Activated T-cell treated with anti-CD3 and anti-CD28 coated beads, Interleukin-2, amount 50 U/mL, for 24 hours (primary cell): ENCODE measurements at regions not wholly inside any gene's neighbourhood (a gene's known extent, or its start where the extent isn't known, plus 50 kb on each side); places are given as distances from the start of the nearest gene placed in this dataset.

Source experiments
- DNase-seq: peaks from one replicate; pipeline ENCODE4 v3.0.0-alpha.2; 2020
- H3K27ac Mint-ChIP-seq: 2 replicates; pipeline ENCODE4 v1.8.0; 2020; ENCODE audit warnings: mild to moderate bottlenecking, mixed read lengths
- H3K27me3 Mint-ChIP-seq: 2 replicates; pipeline ENCODE4 v1.8.0; 2020; ENCODE audit warnings: mixed read lengths
- H3K36me3 Mint-ChIP-seq: 2 replicates; pipeline ENCODE4 v1.8.0; 2020; ENCODE audit warnings: low read depth, mixed read lengths
- H3K4me1 Mint-ChIP-seq: 2 replicates; pipeline ENCODE4 v1.8.0; 2020; ENCODE audit warnings: low read depth, mixed read lengths
- H3K4me3 Mint-ChIP-seq: 2 replicates; pipeline ENCODE4 v1.8.0; 2020; ENCODE audit warnings: mild to moderate bottlenecking, moderate library complexity, mixed read lengths
- H3K9me3 Mint-ChIP-seq: 2 replicates; pipeline ENCODE4 v1.8.0; 2020; ENCODE audit warnings: mixed read lengths

DNA sequence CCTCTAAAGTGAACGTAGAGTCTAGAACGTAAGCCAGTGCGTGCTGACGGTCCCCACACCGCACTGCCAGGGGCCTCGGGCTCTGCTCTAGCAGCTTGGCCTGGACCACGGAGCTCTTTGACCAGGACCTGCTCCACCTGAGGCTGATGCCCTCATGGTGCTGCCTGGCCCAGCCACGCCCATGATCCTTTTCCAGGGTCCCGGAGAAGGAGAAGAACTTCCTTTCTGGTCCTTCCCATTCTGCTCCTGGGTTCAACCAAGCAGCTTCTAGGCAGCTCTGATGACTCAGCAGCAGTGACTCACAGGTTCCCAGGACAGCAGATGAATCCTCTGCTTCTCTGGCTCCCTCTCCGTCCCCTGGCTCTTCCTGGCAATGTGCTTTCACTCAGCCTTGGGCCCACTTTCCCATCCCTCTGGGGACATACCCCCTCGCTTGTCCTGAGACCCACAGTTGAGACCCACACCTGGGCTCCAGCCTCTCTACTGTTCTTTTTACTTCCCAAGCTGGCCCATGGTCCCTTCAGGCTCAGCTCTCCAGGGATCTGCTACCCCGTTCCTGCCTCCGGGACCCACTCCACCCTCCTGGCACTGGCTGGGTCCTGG lies 246.3 kb upstream of the RAB4A start:
- Mint-ChIP-seq H3K27ac (no peak overlapping the region), H3K4me3 (no peak overlapping the region), H3K27me3 (no peaks in the 10 kb centered on the region), H3K36me3 (no peaks in the 10 kb centered on the region), H3K9me3 (no peaks in the 10 kb centered on the region), H3K4me1 (peaks cover 15% of the 10 kb centered on the region)
- peak; percentile 32 for DNase-seq

- DNase-seq: no peak
- no peaks in the 10 kb centered on the region for H3K27me3 Mint-ChIP-seq
- no peaks in the 10 kb centered on the region for H3K36me3 Mint-ChIP-seq
- H3K9me3 Mint-ChIP-seq: no peaks in the 10 kb centered on the region
- H3K4me3 Mint-ChIP-seq: no peak overlapping the region
- peaks cover 15% of the 10 kb centered on the region for H3K4me1 Mint-ChIP-seq
- H3K27ac Mint-ChIP-seq: no peak overlapping the region
Measured at GRCh38 chr1:229025576-229025975, 245.3 kb upstream of the RAB4A start.

DNA sequence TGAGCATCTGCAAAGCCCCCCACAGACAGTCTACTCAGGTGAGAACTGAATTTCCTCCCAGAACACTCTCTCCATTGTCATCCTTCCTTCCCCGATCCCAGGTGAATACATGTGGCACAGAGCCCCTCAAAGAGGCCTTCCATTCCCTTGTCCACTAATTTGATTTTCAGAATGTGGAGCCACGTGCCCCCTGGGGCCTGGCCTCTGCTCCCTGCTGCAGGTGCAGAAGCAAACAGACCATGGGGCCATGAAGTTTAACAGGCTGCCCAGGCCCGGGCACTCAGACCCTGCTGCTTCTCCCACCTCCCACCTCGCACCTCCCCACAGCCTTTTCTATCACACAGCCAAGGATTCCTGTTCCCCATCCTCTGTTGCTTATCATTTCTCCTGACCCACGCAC lies 243.8 kb upstream of the RAB4A start:
- peaks cover 15% of the 10 kb centered on the region for H3K4me1 Mint-ChIP-seq
- DNase-seq: no peak
- peak overlapping the region; percentile 88 for H3K27ac Mint-ChIP-seq
- H3K36me3 Mint-ChIP-seq: no peaks in the 10 kb centered on the region
- peak overlapping the region; percentile 58 for H3K4me3 Mint-ChIP-seq
- H3K9me3 Mint-ChIP-seq: no peaks in the 10 kb centered on the region
- H3K27me3 Mint-ChIP-seq: no peaks in the 10 kb centered on the region

- Mint-ChIP-seq H3K27me3 (no peaks in the 10 kb centered on the region), H3K27ac (peak overlapping the region; percentile 88), H3K4me3 (peak overlapping the region; percentile 58), H3K4me1 (peaks cover 18% of the 10 kb centered on the region), H3K36me3 (no peaks in the 10 kb centered on the region), H3K9me3 (no peaks in the 10 kb centered on the region)
- DNase-seq: peak; percentile 50
Measured at GRCh38 chr1:229027622-229028182, 243.2 kb upstream of the RAB4A start.

GRCh38 chr1:229028544-229028943 lies 242.4 kb upstream of the RAB4A start:
- Mint-ChIP-seq H3K27ac (no peak overlapping the region), H3K27me3 (no peaks in the 10 kb centered on the region), H3K4me3 (no peak overlapping the region), H3K36me3 (no peaks in the 10 kb centered on the region), H3K4me1 (peaks cover 24% of the 10 kb centered on the region), H3K9me3 (no peaks in the 10 kb centered on the region)
- no peak for DNase-seq

DNA sequence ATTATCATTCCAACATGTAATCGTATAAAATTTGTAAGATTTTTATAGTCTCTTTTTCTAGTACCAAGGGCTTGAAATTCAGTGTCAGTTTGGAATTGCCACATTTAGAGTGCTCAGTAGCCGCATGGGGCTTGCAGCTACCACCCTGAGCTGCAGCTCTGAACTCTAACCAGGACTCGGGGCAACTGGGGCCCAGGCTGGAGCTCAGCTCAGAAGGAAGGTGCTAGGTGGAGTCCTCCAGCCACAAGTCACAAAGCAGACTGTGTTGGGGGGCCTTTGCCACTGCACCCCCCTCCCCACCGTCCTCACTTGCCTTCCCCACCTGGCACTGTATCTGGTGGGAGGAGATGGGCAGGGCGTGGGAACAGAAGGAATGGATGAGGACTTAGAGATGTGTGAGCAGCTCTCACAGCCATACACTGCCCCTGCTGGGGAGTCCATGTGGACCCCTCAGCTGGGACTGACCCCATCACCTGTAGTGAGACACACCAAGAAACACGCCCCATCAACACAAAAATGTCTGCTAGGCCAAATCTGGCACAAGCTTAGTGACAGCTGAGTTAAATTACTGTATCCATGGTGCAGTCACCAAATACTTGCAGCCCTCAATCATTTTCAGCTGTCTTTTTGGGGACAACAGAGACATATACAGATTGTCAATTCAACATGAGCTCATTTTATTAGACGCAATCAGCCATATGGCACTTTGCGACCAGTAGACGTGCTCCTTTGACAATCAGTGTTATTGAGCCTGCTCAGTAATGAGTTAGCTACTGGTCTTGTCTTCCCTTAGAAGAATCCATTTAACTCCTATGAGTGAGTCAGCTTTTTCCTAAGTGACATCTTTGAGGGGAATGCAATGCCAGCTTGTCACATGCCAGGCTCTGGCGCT lies 241.7 kb upstream of the RAB4A start:
- no peak overlapping the region for H3K27ac Mint-ChIP-seq
- DNase-seq: no peak
- H3K4me3 Mint-ChIP-seq: no peak overlapping the region
- H3K27me3 Mint-ChIP-seq: no peaks in the 10 kb centered on the region
- H3K9me3 Mint-ChIP-seq: no peaks in the 10 kb centered on the region
- H3K4me1 Mint-ChIP-seq: peaks cover 28% of the 10 kb centered on the region
- no peaks in the 10 kb centered on the region for H3K36me3 Mint-ChIP-seq

- Mint-ChIP-seq H3K9me3 (no peaks in the 10 kb centered on the region), H3K4me1 (peaks cover 29% of the 10 kb centered on the region), H3K36me3 (no peaks in the 10 kb centered on the region), H3K27ac (no peak overlapping the region), H3K4me3 (no peak overlapping the region), H3K27me3 (no peaks in the 10 kb centered on the region)
- no peak for DNase-seq
Measured at GRCh38 chr1:229029879-229030235, 241.1 kb upstream of the RAB4A start.

DNA sequence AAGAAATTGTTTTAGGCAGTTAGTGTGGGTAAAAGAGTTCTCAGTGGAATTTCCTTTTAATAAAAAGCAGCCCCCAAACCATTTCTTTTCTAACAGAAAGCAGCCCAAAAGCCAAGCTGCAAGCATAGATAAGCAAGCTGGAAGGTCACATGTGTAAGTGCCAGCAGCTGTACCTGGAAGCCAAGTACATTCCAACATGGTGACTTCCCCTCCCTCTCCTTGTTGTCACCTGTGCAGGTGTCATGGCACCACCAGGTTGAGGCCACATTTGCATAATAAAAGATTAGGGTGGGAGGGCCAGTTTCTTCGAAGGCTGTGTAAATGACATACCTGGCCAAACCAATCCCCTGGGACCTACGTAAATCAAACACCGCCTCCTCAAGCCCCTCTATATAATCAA lies 240.3 kb upstream of the RAB4A start:
- Mint-ChIP-seq H3K27me3 (no peaks in the 10 kb centered on the region), H3K9me3 (no peaks in the 10 kb centered on the region), H3K27ac (no peak overlapping the region), H3K4me1 (peaks cover 35% of the 10 kb centered on the region), H3K36me3 (no peaks in the 10 kb centered on the region), H3K4me3 (no peak overlapping the region)
- DNase-seq: no peak

DNA sequence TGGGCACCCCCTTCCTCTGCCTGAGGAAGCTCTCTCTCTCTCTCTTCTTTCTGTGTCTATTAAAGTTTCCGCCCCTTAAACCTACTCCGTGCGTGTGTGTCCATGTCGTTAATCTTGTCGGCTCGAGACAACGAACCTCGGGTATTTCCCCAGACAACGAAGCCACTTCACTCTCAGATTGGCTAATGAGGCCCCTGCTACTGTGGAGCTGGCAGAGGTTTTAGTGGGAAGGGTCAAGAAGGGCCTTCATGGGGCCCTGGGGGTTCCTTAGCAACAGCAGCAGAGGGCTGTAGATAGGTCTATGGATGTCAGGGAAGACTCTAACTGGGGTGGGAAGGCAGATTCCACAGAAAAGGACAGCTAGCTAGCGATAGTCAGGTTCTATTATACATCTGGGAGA lies 239.8 kb upstream of the RAB4A start:
- Mint-ChIP-seq H3K36me3 (no peaks in the 10 kb centered on the region), H3K27ac (no peak overlapping the region), H3K9me3 (no peaks in the 10 kb centered on the region), H3K27me3 (no peaks in the 10 kb centered on the region), H3K4me3 (no peak overlapping the region), H3K4me1 (peaks cover 40% of the 10 kb centered on the region)
- no peak for DNase-seq

DNA sequence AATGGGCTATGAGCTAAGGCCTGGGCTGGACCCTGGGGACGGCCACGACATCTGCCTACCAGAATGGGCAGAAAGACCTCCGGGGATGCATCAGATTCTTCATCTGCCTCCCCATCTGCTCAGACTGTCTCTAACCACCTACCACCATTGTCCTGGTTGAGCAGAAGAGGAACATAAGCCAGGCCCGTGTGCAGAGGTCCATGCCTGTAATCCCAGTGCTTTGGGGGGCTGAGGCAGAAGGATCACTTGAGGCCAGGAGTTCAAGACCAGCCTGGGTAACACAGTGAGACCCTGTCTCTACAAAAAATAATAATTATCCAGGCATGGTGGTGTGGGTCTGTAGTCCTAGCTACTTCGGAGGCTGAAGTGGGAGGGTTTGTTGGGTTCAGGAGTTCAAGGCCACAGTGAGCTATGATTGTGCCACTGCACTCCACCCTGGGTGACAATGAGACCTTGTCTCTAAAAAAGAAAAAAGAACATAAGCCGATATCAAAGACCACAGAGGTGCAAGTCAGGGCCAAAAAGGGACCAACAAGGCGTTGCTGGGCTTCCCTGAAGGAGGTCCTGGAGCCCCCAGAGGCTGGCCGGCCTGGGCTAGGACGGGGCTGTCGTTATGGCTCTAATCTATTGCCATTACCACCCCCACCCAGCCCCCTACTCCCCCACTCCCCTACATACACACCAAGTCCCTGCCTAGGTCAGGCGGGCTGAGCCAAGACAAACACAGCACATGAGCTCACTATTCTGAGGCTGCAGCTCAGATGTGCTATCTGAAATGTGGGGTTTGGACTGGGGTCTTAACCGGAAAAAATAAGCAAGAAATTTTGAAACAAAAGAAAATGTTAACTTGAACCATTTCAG lies 239.2 kb upstream of the RAB4A start:
- Mint-ChIP-seq H3K9me3 (no peaks in the 10 kb centered on the region), H3K4me1 (peaks cover 45% of the 10 kb centered on the region), H3K27me3 (no peaks in the 10 kb centered on the region)

GRCh38 chr1:229032375-229032774 lies 238.5 kb upstream of the RAB4A start:
- Mint-ChIP-seq H3K4me1 (peaks cover 45% of the 10 kb centered on the region), H3K36me3 (no peaks in the 10 kb centered on the region), H3K27me3 (no peaks in the 10 kb centered on the region), H3K27ac (no peak overlapping the region), H3K4me3 (no peak overlapping the region), H3K9me3 (no peaks in the 10 kb centered on the region)
- no peak for DNase-seq

More for the DNA sequence above, 239.2 kb upstream of the RAB4A start:
- Mint-ChIP-seq H3K4me3 (no peak overlapping the region), H3K27ac (no peak overlapping the region), H3K36me3 (no peaks in the 10 kb centered on the region)
- DNase-seq: no peak

DNA sequence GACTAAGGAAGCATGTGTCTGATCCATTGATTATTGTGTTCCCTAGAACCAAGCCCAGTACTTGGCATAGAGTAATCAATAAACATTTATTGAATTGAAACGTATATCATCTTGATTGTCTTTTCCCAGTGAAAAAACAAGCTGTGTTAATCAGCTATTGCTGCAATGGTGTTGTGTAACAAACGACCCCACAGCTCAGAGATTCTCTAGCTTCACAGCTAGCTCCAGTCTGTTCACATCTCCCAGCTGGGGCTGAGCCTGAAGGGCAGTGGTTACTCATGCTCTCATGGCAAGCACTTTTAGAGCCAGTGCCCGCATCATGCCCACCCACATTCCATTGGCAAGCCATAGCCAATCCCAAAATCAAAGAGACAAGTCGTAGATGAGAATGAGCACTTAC lies 237.4 kb upstream of the RAB4A start:
- H3K27me3 Mint-ChIP-seq: no peaks in the 10 kb centered on the region
- peaks cover 39% of the 10 kb centered on the region for H3K4me1 Mint-ChIP-seq
- no peak for DNase-seq
- no peaks in the 10 kb centered on the region for H3K9me3 Mint-ChIP-seq
- no peak overlapping the region for H3K27ac Mint-ChIP-seq
- H3K4me3 Mint-ChIP-seq: no peak overlapping the region
- H3K36me3 Mint-ChIP-seq: no peaks in the 10 kb centered on the region

DNA sequence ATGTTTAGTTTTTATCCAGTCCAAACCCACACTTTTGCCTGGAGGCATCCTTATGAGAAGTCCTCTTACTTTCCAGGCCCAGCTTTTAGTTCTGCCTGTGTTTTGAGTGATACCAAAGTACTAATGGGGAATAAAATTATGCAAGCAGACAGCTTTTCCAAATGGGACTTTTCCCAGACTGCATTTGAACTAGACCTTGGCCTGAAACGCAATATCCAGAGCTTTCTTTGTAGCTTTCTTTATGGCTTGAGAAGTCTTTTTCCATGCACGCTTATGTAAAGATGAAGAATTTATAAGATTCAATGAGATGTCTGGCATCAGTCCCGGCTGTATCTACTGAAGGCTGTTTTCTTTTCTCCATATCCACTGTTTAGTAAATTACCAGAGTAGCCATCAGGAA lies 236.6 kb upstream of the RAB4A start:
- H3K27me3 Mint-ChIP-seq: no peaks in the 10 kb centered on the region
- H3K4me1 Mint-ChIP-seq: peaks cover 39% of the 10 kb centered on the region
- no peak overlapping the region for H3K27ac Mint-ChIP-seq
- no peaks in the 10 kb centered on the region for H3K9me3 Mint-ChIP-seq
- H3K4me3 Mint-ChIP-seq: no peak overlapping the region
- DNase-seq: no peak
- H3K36me3 Mint-ChIP-seq: no peaks in the 10 kb centered on the region

GRCh38 chr1:229035054-229035747 lies 235.7 kb upstream of the RAB4A start:
- Mint-ChIP-seq H3K36me3 (no peaks in the 10 kb centered on the region), H3K27me3 (no peaks in the 10 kb centered on the region), H3K27ac (no peak overlapping the region), H3K9me3 (peaks cover 2% of the 10 kb centered on the region), H3K4me3 (no peak overlapping the region), H3K4me1 (peaks cover 39% of the 10 kb centered on the region)
- DNase-seq: peak; percentile 7
